GM18907 (cell line): ENCODE measurements at regions not wholly inside any gene's neighbourhood (a gene's known extent, or its start where the extent isn't known, plus 50 kb on each side); places are given as distances from the start of the nearest gene placed in this dataset.

Experiments used
- ATAC-seq: cut with Tn5 transposase; IDR thresholded peaks from one replicate; pipeline ENCODE4 v1.9.1; 2021; ENCODE audit warnings: mild to moderate bottlenecking, moderate library complexity; ENCODE audit not compliant: unreplicated experiment

- ATAC-seq, result no peak
These were observed 981.5 kb downstream of the DIAPH3 start for GRCh38 chr13:59182241-59182640.

- no peak for ATAC-seq
These were observed 966.3 kb downstream of the DIAPH3 start for GRCh38 chr13:59197397-59197796.

GRCh38 chr13:59201841-59202240, 961.9 kb downstream of the DIAPH3 start:
- ATAC-seq, result no peak

- ATAC-seq, result no peak
These were observed 959.9 kb downstream of the DIAPH3 start for GRCh38 chr13:59203855-59204254.

- no peak for ATAC-seq
These were observed 958.2 kb downstream of the DIAPH3 start for GRCh38 chr13:59205501-59205900.

GRCh38 chr13:59208405-59209195, 955.1 kb downstream of the DIAPH3 start:
- no peak for ATAC-seq

GRCh38 chr13:59210543-59210942, 953.2 kb downstream of the DIAPH3 start:
- no peak for ATAC-seq

GRCh38 chr13:59211606-59212005, 952.1 kb downstream of the DIAPH3 start:
- ATAC-seq, result no peak

- no peak for ATAC-seq
These were observed 934.3 kb downstream of the DIAPH3 start for GRCh38 chr13:59229401-59229800.

- ATAC-seq, result no peak
These were observed 933.9 kb downstream of the DIAPH3 start for GRCh38 chr13:59229861-59230260.

- ATAC-seq, result no peak
These were observed 933.1 kb downstream of the DIAPH3 start for GRCh38 chr13:59230484-59231264.

GRCh38 chr13:59236309-59236919, 927.3 kb downstream of the DIAPH3 start:
- no peak for ATAC-seq

- ATAC-seq, result no peak
These were observed 926.8 kb downstream of the DIAPH3 start for GRCh38 chr13:59236944-59237343.

- ATAC-seq, result no peak
These were observed 916.6 kb downstream of the DIAPH3 start for GRCh38 chr13:59247171-59247570.

GRCh38 chr13:59250336-59251189, 913.2 kb downstream of the DIAPH3 start:
- ATAC-seq, result no peak

GRCh38 chr13:59259165-59260000, 904.3 kb downstream of the DIAPH3 start:
- no peak for ATAC-seq

- ATAC-seq, result no peak
These were observed 901.7 kb downstream of the DIAPH3 start for GRCh38 chr13:59261928-59262488.

GRCh38 chr13:59263531-59263930, 900.2 kb downstream of the DIAPH3 start:
- no peak for ATAC-seq

- no peak for ATAC-seq
These were observed 897.2 kb downstream of the DIAPH3 start for GRCh38 chr13:59266478-59267063.
